Neural progenitor cell (in vitro differentiated cells): ENCODE measurements at regions not wholly inside any gene's neighbourhood (a gene's known extent, or its start where the extent isn't known, plus 50 kb on each side); places are given as distances from the start of the nearest gene placed in this dataset.
A peak's percentile ranks its signal among the peaks of the same experiment; 100 is the strongest.

Experiments
- DNase-seq: peaks from one replicate; pipeline ENCODE4 v3.0.0-alpha.2; 2016; ENCODE audit warnings: low spot score
- H2AFZ ChIP-seq: fragments of 200-600 bp; sonication (generic); replicated peaks from 2 replicates; pipeline ENCODE4 v1.6.1; 2016; ENCODE audit warnings: antibody characterized with exemption
- H3F3A ChIP-seq: fragments of 200-600 bp; sonication (generic); 2 replicates; pipeline ENCODE4 v1.6.1; 2016; ENCODE audit warnings: antibody characterized with exemption, low read depth
- H3K27ac ChIP-seq: fragments of 200-600 bp; sonication (generic); 2 replicates; pipeline ENCODE4 v1.5.1; 2016; ENCODE audit warnings: mild to moderate bottlenecking
- H3K27me3 ChIP-seq: fragments of 200-600 bp; sonication (generic); 2 replicates; pipeline ENCODE4 v1.6.1; 2016; ENCODE audit warnings: mild to moderate bottlenecking, moderate library complexity
- H3K36me3 ChIP-seq: fragments of 200-600 bp; sonication (generic); 2 replicates; pipeline ENCODE4 v1.5.1; 2016
- H3K4me1 ChIP-seq: fragments of 200-600 bp; sonication (generic); 2 replicates; pipeline ENCODE4 v1.6.1; 2016; ENCODE audit warnings: mixed run types
- H3K4me2 ChIP-seq: fragments of 200-600 bp; sonication (generic); 2 replicates; pipeline ENCODE4 v1.6.1; 2016
- H3K4me3 ChIP-seq: fragments of 200-600 bp; sonication (generic); 2 replicates; pipeline ENCODE4 v1.5.1; 2016
- H3K79me2 ChIP-seq: fragments of 200-600 bp; sonication (generic); 2 replicates; pipeline ENCODE4 v1.6.1; 2016; ENCODE audit warnings: low read depth
- H3K9ac ChIP-seq: fragments of 200-600 bp; sonication (generic); 2 replicates; pipeline ENCODE4 v1.6.1; 2016
- H3K9me3 ChIP-seq: fragments of 200-600 bp; sonication (generic); 2 replicates; pipeline ENCODE4 v1.5.1; 2016; ENCODE audit warnings: low read depth
- H4K20me1 ChIP-seq: fragments of 200-600 bp; sonication (generic); 2 replicates; pipeline ENCODE4 v1.6.1; 2016; ENCODE audit warnings: low read depth
- H3K27ac Mint-ChIP-seq: 3 replicates; pipeline ENCODE4 v1.8.0; 2021; ENCODE audit warnings: mixed read lengths
- H3K27me3 Mint-ChIP-seq: 2 replicates; pipeline ENCODE4 v1.8.0; 2022; ENCODE audit warnings: low read depth, mild to moderate bottlenecking, inconsistent platforms, moderate library complexity, mixed read lengths; ENCODE audit not compliant: insufficient read depth
- H3K36me3 Mint-ChIP-seq: 3 replicates; pipeline ENCODE4 v1.8.0; 2021; ENCODE audit warnings: mixed read lengths
- H3K4me1 Mint-ChIP-seq: 3 replicates; pipeline ENCODE4 v1.8.0; 2021; ENCODE audit warnings: mixed read lengths
- H3K4me3 Mint-ChIP-seq: 3 replicates; pipeline ENCODE4 v1.8.0; 2021; ENCODE audit warnings: mild to moderate bottlenecking, moderate library complexity, mixed read lengths
- H3K9me3 Mint-ChIP-seq: 3 replicates; pipeline ENCODE4 v1.8.0; 2020; ENCODE audit warnings: mixed read lengths
- EZH2 ChIP-seq: fragments of 200-600 bp; sonication (generic); IDR thresholded peaks from 2 replicates; pipeline ENCODE4 v1.6.1; 2017; ENCODE audit warnings: antibody characterized with exemption, mild to moderate bottlenecking, moderate library complexity
- EZH2phosphoT487 ChIP-seq: fragments of 200-600 bp; sonication (generic); IDR thresholded peaks from 2 replicates; pipeline ENCODE4 v1.6.1; 2017; ENCODE audit warnings: antibody characterized with exemption
- TF ChIP-seq, protein P1 (sequence below): fragments of 200-600 bp; sonication (generic); IDR thresholded peaks from 2 replicates; pipeline ENCODE4 v1.5.1; 2017; ENCODE audit warnings: antibody characterized with exemption, mild to moderate bottlenecking

DNA sequence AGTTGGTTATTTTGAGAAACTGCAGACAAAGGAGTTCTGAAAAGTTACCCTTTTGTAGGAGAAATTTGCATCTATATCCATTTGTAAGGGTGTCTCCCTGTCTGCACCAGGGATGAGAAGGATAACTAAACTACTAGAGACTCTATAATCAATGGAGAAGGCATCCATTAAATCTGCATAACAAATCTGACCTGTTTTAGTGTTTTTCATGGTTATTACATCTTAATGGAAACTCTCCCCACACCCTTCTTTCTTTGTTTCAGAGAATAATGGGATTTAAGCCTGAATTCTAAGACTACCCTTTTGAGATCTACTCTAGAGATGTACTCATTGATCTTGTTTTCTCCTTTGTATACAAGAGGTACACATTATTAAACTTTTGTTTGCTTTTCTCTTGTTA lies 82.0 kb upstream of the DAZL start:
- H3K4me1 Mint-ChIP-seq, result peaks cover 3% of the 10 kb centered on the region
- H2AFZ ChIP-seq, result no peak overlapping the region
- H3K27ac ChIP-seq, result peak overlapping the region; percentile 84
- H3F3A ChIP-seq, result peaks cover 26% of the 10 kb centered on the region
- no peaks in the 10 kb centered on the region for H4K20me1 ChIP-seq
- H3K27ac Mint-ChIP-seq, result no peak overlapping the region
- H3K4me2 ChIP-seq, result peak overlapping the region; percentile 62
- H3K27me3 ChIP-seq, result no peaks in the 10 kb centered on the region
- H3K9me3 ChIP-seq, result no peaks in the 10 kb centered on the region
- no peaks in the 10 kb centered on the region for H3K9me3 Mint-ChIP-seq
- no peak for TF ChIP-seq EZH2phosphoT487
- TF ChIP-seq, protein P1, sequence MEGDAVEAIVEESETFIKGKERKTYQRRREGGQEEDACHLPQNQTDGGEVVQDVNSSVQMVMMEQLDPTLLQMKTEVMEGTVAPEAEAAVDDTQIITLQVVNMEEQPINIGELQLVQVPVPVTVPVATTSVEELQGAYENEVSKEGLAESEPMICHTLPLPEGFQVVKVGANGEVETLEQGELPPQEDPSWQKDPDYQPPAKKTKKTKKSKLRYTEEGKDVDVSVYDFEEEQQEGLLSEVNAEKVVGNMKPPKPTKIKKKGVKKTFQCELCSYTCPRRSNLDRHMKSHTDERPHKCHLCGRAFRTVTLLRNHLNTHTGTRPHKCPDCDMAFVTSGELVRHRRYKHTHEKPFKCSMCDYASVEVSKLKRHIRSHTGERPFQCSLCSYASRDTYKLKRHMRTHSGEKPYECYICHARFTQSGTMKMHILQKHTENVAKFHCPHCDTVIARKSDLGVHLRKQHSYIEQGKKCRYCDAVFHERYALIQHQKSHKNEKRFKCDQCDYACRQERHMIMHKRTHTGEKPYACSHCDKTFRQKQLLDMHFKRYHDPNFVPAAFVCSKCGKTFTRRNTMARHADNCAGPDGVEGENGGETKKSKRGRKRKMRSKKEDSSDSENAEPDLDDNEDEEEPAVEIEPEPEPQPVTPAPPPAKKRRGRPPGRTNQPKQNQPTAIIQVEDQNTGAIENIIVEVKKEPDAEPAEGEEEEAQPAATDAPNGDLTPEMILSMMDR, result no peak
- peak; percentile 27 for DNase-seq
- peaks cover 56% of the 10 kb centered on the region for H3K79me2 ChIP-seq
- H3K4me1 ChIP-seq, result peaks cover 16% of the 10 kb centered on the region
- peak overlapping the region; percentile 19 for H3K4me3 ChIP-seq
- no peaks in the 10 kb centered on the region for H3K36me3 Mint-ChIP-seq
- no peaks in the 10 kb centered on the region for H3K36me3 ChIP-seq
- no peak overlapping the region for H3K4me3 Mint-ChIP-seq
- H3K9ac ChIP-seq, result no peak overlapping the region
- no peaks in the 10 kb centered on the region for H3K27me3 Mint-ChIP-seq

DNA sequence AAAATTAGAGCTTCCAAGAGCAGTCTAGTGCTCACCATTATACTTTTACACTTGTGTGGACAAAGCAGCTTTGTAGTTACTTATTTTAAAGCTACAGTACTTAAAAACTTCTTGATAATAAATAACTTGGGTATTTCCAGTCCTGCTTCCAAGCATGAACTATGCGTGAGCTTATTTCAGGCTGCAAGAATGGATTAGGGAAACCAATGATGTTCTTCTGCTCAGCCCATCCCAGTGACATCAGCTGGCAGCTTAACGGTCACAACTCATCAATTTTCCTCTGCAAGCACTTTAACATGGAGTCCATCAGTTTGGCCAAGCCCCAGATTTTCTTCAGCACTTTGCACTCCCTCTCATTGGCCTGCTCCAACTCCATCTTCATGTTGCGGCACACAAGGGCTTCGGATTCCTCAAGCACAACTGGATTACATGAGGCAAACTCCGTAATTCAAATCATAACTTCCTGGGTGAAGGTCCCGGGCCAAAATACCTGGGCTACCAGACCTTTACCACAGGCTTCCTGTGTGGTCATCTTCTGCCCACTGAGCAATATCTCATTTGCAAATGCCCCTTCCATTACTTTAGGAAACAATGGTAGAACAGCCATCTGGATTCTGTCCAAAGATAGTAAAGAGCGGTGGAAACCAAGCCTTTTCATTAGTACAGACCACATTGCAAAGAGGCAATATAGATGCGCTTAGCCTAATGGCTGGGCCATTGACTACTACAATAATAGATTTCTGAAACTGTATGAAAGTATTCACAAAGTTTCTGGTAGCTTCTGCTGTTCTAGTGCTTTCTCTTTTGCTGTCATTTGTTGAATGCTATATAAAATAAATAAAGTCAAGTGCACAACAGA lies 87.5 kb upstream of the DAZL start:
- no peaks in the 10 kb centered on the region for H3K36me3 Mint-ChIP-seq
- H4K20me1 ChIP-seq, result no peaks in the 10 kb centered on the region
- H3K27me3 Mint-ChIP-seq, result no peaks in the 10 kb centered on the region
- H3K9me3 ChIP-seq, result no peaks in the 10 kb centered on the region
- H3K4me3 ChIP-seq, result no peak overlapping the region
- DNase-seq, result no peak
- H3K27ac ChIP-seq, result no peak overlapping the region
- TF ChIP-seq, protein P1, result no peak
- TF ChIP-seq EZH2phosphoT487, result no peak
- TF ChIP-seq EZH2, result no peak
- H3K27me3 ChIP-seq, result no peaks in the 10 kb centered on the region
- H2AFZ ChIP-seq, result peak overlapping the region; percentile 66
- H3K4me1 Mint-ChIP-seq, result peaks cover 8% of the 10 kb centered on the region
- H3K27ac Mint-ChIP-seq, result no peak overlapping the region
- H3F3A ChIP-seq, result peaks cover 21% of the 10 kb centered on the region
- no peak overlapping the region for H3K9ac ChIP-seq
- H3K4me2 ChIP-seq, result no peak overlapping the region
- no peak overlapping the region for H3K4me3 Mint-ChIP-seq
- peaks cover 94% of the 10 kb centered on the region for H3K79me2 ChIP-seq
- H3K4me1 ChIP-seq, result peaks cover 23% of the 10 kb centered on the region
- H3K9me3 Mint-ChIP-seq, result no peaks in the 10 kb centered on the region
- H3K36me3 ChIP-seq, result no peaks in the 10 kb centered on the region

DNA sequence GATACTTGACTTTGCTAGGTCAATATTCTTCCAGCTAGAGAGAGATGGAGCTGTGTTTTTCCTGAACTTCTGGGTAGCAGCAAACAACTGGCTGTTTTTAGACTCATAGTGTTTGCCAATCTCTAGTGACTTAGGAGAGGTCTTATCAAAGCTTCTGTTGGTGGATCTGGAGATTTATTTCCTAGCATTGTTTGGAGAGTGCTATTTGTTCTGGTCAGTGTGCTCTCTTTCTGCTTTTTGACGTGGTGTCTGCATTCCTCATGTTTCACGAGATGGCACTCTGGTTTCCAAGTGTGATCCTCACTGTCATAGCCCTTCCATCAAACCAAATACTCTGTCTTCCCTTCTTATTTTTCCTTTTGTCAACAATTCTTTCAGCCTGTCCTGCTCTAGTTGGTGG lies 88.6 kb upstream of the DAZL start:
- Histone ChIP-seq H3K4me3 (no peak overlapping the region), H3K27me3 (no peaks in the 10 kb centered on the region), H3K9me3 (no peaks in the 10 kb centered on the region), H3K9ac (no peak overlapping the region), H3K36me3 (no peaks in the 10 kb centered on the region), H2AFZ (peak overlapping the region; percentile 18), H3K27ac (no peak overlapping the region), H4K20me1 (no peaks in the 10 kb centered on the region), H3K4me2 (no peak overlapping the region), H3F3A (peaks cover 21% of the 10 kb centered on the region), H3K79me2 (peaks cover 88% of the 10 kb centered on the region), H3K4me1 (peaks cover 31% of the 10 kb centered on the region)
- DNase-seq, result no peak
- Mint-ChIP-seq H3K9me3 (no peaks in the 10 kb centered on the region), H3K36me3 (no peaks in the 10 kb centered on the region), H3K27ac (no peak overlapping the region), H3K4me3 (no peak overlapping the region), H3K4me1 (peaks cover 11% of the 10 kb centered on the region), H3K27me3 (no peaks in the 10 kb centered on the region)
- TF ChIP-seq EZH2phosphoT487 (no peak), EZH2 (no peak)
- TF ChIP-seq, protein P1, result no peak
